ENCODE measurements at regions not wholly inside any gene's neighbourhood (a gene's known extent, or its start where the extent isn't known, plus 50 kb on each side); places are given as distances from the start of the nearest gene placed in this dataset.

- no peak for DNase-seq
Measured at GRCh38 chr4:58935332-58935731, 1825.1 kb upstream of the IGFBP7 start.

GRCh38 chr4:58936436-58936835 lies 1826.3 kb upstream of the IGFBP7 start:
- DNase-seq: no peak

GRCh38 chr4:58940167-58940566 lies 1830.0 kb upstream of the IGFBP7 start:
- no peak for DNase-seq

GRCh38 chr4:58941286-58941685 lies 1831.1 kb upstream of the IGFBP7 start:
- no peak for DNase-seq

GRCh38 chr4:58953575-58953974 lies 1843.4 kb upstream of the IGFBP7 start:
- DNase-seq: no peak

- no peak for DNase-seq
Measured at GRCh38 chr4:58957711-58958110, 1847.5 kb upstream of the IGFBP7 start.

GRCh38 chr4:58961283-58961682 lies 1851.1 kb upstream of the IGFBP7 start:
- no peak for DNase-seq

GRCh38 chr4:58961925-58962324 lies 1851.7 kb upstream of the IGFBP7 start:
- no peak for DNase-seq

- no peak for DNase-seq
Measured at GRCh38 chr4:58962424-58962823, 1852.2 kb upstream of the IGFBP7 start.

GRCh38 chr4:58981828-58982227 lies 1871.6 kb upstream of the IGFBP7 start:
- no peak for DNase-seq

GRCh38 chr4:58983887-58984286 lies 1873.7 kb upstream of the IGFBP7 start:
- DNase-seq: no peak

- DNase-seq: no peak
Measured at GRCh38 chr4:59002148-59002547, 1892.0 kb upstream of the IGFBP7 start.

GRCh38 chr4:59024257-59024656 lies 1914.1 kb upstream of the IGFBP7 start:
- DNase-seq: no peak

GRCh38 chr4:59037812-59038211 lies 1927.6 kb upstream of the IGFBP7 start:
- no peak for DNase-seq

- no peak for DNase-seq
Measured at GRCh38 chr4:59039046-59039445, 1928.9 kb upstream of the IGFBP7 start.

GRCh38 chr4:59044286-59044900 lies 1934.2 kb upstream of the IGFBP7 start:
- DNase-seq: peak in 2 of 56 donors; percentile 0 to 2

- no peak for DNase-seq
Measured at GRCh38 chr4:59054086-59054485, 1943.9 kb upstream of the IGFBP7 start.

- DNase-seq: no peak
Measured at GRCh38 chr4:59057804-59058203, 1947.6 kb upstream of the IGFBP7 start.

- no peak for DNase-seq
Measured at GRCh38 chr4:59058543-59058942, 1948.4 kb upstream of the IGFBP7 start.

GRCh38 chr4:59060002-59060846 lies 1950.0 kb upstream of the IGFBP7 start:
- DNase-seq: no peak

GRCh38 chr4:59060895-59061294 lies 1950.7 kb upstream of the IGFBP7 start:
- no peak for DNase-seq

- DNase-seq: no peak
Measured at GRCh38 chr4:59063015-59063720, 1953.0 kb upstream of the IGFBP7 start.

Data from amygdala (tissue), 56 donors.